Body of pancreas (tissue), 4 donors: ENCODE measurements at regions not wholly inside any gene's neighbourhood (a gene's known extent, or its start where the extent isn't known, plus 50 kb on each side); places are given as distances from the start of the nearest gene placed in this dataset.

Source experiments
- POLR2A ChIP-seq, 3 donors: fragments of 450-650 bp; IDR thresholded peaks; one replicate each; pipeline ENCODE4 v1.6.1; 2016; ENCODE audit warnings: antibody characterized with exemption in 3 of 3, mild to moderate bottlenecking in 2 of 3
- TF ChIP-seq, protein P1 (sequence below), 7 experiments: fragments of 450-650 bp in 4 of 7; fragments of 200-600 bp in 3 of 7; sonication (generic) in 3 of 7; IDR thresholded peaks; one replicate each; pipeline ENCODE4 v1.5.1; 2016 to 2019; ENCODE audit warnings: antibody characterized with exemption in 7 of 7

DNA sequence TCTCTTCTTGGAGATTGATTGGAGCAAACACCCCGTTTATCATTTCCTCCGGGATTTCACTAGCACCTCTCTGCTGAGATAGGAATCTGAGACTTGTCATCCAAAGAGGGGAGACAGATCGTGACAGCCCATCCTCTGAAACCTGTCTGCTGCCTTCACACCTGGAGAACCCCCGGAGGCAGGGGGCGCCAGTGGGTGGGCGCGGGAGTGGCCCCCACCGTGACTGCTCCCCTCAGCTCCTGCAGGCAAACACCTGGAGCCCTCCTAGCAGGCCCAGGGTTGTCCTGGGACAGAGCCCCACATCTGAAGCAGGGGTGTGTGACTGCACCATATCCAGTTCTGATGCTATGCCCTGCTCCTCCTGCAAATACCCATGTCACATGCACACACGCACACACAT, 209.5 kb upstream of the POU3F1 start:
- TF ChIP-seq, protein P1, sequence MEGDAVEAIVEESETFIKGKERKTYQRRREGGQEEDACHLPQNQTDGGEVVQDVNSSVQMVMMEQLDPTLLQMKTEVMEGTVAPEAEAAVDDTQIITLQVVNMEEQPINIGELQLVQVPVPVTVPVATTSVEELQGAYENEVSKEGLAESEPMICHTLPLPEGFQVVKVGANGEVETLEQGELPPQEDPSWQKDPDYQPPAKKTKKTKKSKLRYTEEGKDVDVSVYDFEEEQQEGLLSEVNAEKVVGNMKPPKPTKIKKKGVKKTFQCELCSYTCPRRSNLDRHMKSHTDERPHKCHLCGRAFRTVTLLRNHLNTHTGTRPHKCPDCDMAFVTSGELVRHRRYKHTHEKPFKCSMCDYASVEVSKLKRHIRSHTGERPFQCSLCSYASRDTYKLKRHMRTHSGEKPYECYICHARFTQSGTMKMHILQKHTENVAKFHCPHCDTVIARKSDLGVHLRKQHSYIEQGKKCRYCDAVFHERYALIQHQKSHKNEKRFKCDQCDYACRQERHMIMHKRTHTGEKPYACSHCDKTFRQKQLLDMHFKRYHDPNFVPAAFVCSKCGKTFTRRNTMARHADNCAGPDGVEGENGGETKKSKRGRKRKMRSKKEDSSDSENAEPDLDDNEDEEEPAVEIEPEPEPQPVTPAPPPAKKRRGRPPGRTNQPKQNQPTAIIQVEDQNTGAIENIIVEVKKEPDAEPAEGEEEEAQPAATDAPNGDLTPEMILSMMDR (IDR thresholded peaks at IDR 0.05): no peak
- no peak for TF ChIP-seq POLR2A (IDR thresholded peaks at IDR 0.05)
